ENCODE measurements at regions not wholly inside any gene's neighbourhood (a gene's known extent, or its start where the extent isn't known, plus 50 kb on each side); places are given as distances from the start of the nearest gene placed in this dataset.

- in situ Hi-C loops (cut with MboI) (no loop called here), intact Hi-C loops (cut with micrococcal nuclease) (no loop called here)
- TF ChIP-seq FOXA1 (IDR thresholded peaks at IDR 0.05; ENCODE audit: borderline replicate concordance) = no peak
- no peak for TF ChIP-seq RBFOX2 (IDR thresholded peaks at IDR 0.05; ENCODE audit: low read depth, low read length)
- no peak for TF ChIP-seq IRF2 (CRISPR knock-in tag; IDR thresholded peaks at IDR 0.05)
- TF ChIP-seq EP300 (IDR thresholded peaks at IDR 0.05; ENCODE audit: low read length) = no peak
- no peak for TF ChIP-seq SMAD1 (IDR thresholded peaks at IDR 0.05; ENCODE audit: low read depth, low read length, partially characterized antibody)
- TF ChIP-seq ZMIZ1 (IDR thresholded peaks at IDR 0.05; ENCODE audit: low read depth in 2 of 2, low read length in 2 of 2) = no peak
- FAIRE-seq (no peak), DNase-seq (ENCODE audit: extremely low read depth in 1 of 4, low spot score in 3 of 4) (no peak), ATAC-seq (no peak)
- Histone ChIP-seq H3K36me3 (ENCODE audit: control insufficient read depth, insufficient read depth, low read length) (no peaks in the 10 kb centered on the region), H3K9me1 (ENCODE audit: control insufficient read depth, insufficient read depth, low read length) (no peaks in the 10 kb centered on the region), H3K9me3 (replicated peaks; ENCODE audit: control insufficient read depth, insufficient read depth, low read depth, low read length) (no peaks in the 10 kb centered on the region), H3K27me3 (ENCODE audit: control insufficient read depth in 2 of 2, insufficient read depth in 2 of 2, low read length in 2 of 2) (peaks cover 12 to 30% of the 10 kb centered on the region in 2 experiments; a peak in 3 of 5 replicates), H2AFZ (ENCODE audit: low read depth, low read length) (no peak overlapping the region), H3K9ac (ENCODE audit: insufficient read depth in 1 of 2, low read depth in 2 of 2, low read length in 2 of 2) (no peak overlapping the region), H3K27ac (ENCODE audit: extremely low read depth, low read depth, low read length) (no peak overlapping the region), H3K4me3 (no peak overlapping the region), H3K79me2 (ENCODE audit: control insufficient read depth, insufficient read depth, low read length) (no peaks in the 10 kb centered on the region), H3K4me2 (ENCODE audit: insufficient read depth, low read length) (no peak overlapping the region), H4K20me1 (replicated peaks; ENCODE audit: control insufficient read depth, insufficient read depth, low read length) (no peaks in the 10 kb centered on the region), H3K4me1 (replicated peaks in 1 of 2; ENCODE audit: control insufficient read depth in 2 of 2, insufficient read depth in 2 of 2, low read length in 2 of 2) (no peaks in the 10 kb centered on the region)
- BruUV-seq (replicated peaks) = no TSS peak
- ChIA-PET CTCF (ENCODE audit: low intra/inter-chr PET ratio) (no interaction called here), POLR2A (no interaction called here)
- WGBS (ENCODE audit: insufficient coverage, low coverage, missing lambda C conversion rate) = 3% methylated on average over 2 of the region's 2 CpGs
Measured at GRCh38 chr6:150723857-150724256, 124.2 kb downstream of the PLEKHG1 start.
